Endothelial cell of umbilical vein (primary cell): ENCODE measurements at regions not wholly inside any gene's neighbourhood (a gene's known extent, or its start where the extent isn't known, plus 50 kb on each side); places are given as distances from the start of the nearest gene placed in this dataset.

Experiments
- BruUV-seq: library from RNA; stranded (reverse); fragments of 400-500 nt; replicated peaks from 2 replicates; lab custom pipeline; 2021; lab: Mats Ljungman, UMichigan
- CTCF ChIA-PET: fragments of 300-600, 350-600 bp; sonication (Branson Sonifier 250); formaldehyde crosslinking; loops from one replicate; lab custom pipeline; 2021; ENCODE audit warnings: antibody characterized with exemption, inconsistent platforms; lab: Charles Lee
- POLR2A ChIA-PET: fragments of 300-600, 350-600 bp; sonication (Branson Sonifier 250); formaldehyde crosslinking; loops from one replicate; lab custom pipeline; 2021; ENCODE audit warnings: antibody characterized with exemption, inconsistent platforms; lab: Charles Lee
- DNase-seq: peaks from one replicate; pipeline ENCODE4 v3.0.0-alpha.2; 2011; ENCODE audit warnings: low read depth, low spot score
- FAIRE-seq: peaks from 2 replicates; lab custom pipeline; 2011; peaks lifted over from hg19 to GRCh38; lab: Jason Lieb, UNC
- H2AFZ ChIP-seq: 2 replicates; pipeline ENCODE4 v1.6.0; 2012; ENCODE audit warnings: low read depth, low read length, control low read depth, inconsistent platforms
- H3K27ac ChIP-seq: 2 replicates; pipeline ENCODE4 v1.5.1; 2011; ENCODE audit warnings: low read depth, mild to moderate bottlenecking, control low read depth, low read length, moderate library complexity; ENCODE audit not compliant: insufficient read depth
- H3K27me3 ChIP-seq, 2 experiments: 2 replicates each; pipeline versions ENCODE4 v1.6.0 to v1.6.1; 2011; ENCODE audit warnings: low read length in 2 of 2, mixed read lengths in 1 of 2; ENCODE audit not compliant: control insufficient read depth in 2 of 2, insufficient read depth in 2 of 2
- H3K36me3 ChIP-seq, 2 experiments: 2 replicates in 1 of 2; 3 replicates in 1 of 2; pipeline ENCODE4 v1.5.1; 2011; ENCODE audit warnings: low read length in 2 of 2, mild to moderate bottlenecking in 1 of 2, moderate library complexity in 1 of 2; ENCODE audit not compliant: control insufficient read depth in 2 of 2, insufficient read depth in 2 of 2; ENCODE audit errors: extremely low read depth in 1 of 2
- H3K4me1 ChIP-seq: 3 replicates; pipeline ENCODE4 v1.5.1; 2011; ENCODE audit warnings: mild to moderate bottlenecking, low read length; ENCODE audit not compliant: control insufficient read depth, insufficient read depth; ENCODE audit errors: extremely low read depth
- H3K4me2 ChIP-seq: 2 replicates; pipeline ENCODE4 v1.6.1; 2011; ENCODE audit warnings: low read length, control low read depth, mixed read lengths; ENCODE audit not compliant: insufficient read depth
- H3K4me3 ChIP-seq, 3 experiments: fragments of 200-600 bp in 1 of 3; sonication (generic), shearing (Covaris generic) in 1 of 3; replicated peaks in 1 of 3; 2 replicates each; pipeline ENCODE4 v1.5.1; 2011 to 2016; ENCODE audit warnings: control low read depth in 3 of 3, low read length in 3 of 3, mild to moderate bottlenecking in 2 of 3, inconsistent platforms in 1 of 3, low read depth in 1 of 3, moderate library complexity in 1 of 3; ENCODE audit not compliant: insufficient read depth in 1 of 3
- H3K79me2 ChIP-seq: 2 replicates; pipeline ENCODE4 v1.6.0; 2012; ENCODE audit warnings: low read length, inconsistent platforms; ENCODE audit not compliant: control insufficient read depth, insufficient read depth
- H3K9ac ChIP-seq: replicated peaks from 2 replicates; pipeline ENCODE3; 2011; ENCODE audit warnings: low read length, control low read depth; ENCODE audit not compliant: insufficient read depth; ENCODE audit errors: extremely low read depth
- H3K9me1 ChIP-seq: replicated peaks from 3 replicates; pipeline ENCODE4 v1.6.0; 2011; ENCODE audit warnings: mild to moderate bottlenecking, low read length; ENCODE audit not compliant: control insufficient read depth, insufficient read depth; ENCODE audit errors: extremely low read depth
- H3K9me3 ChIP-seq: replicated peaks from 2 replicates; pipeline ENCODE4 v1.5.1; 2012; ENCODE audit warnings: low read length, inconsistent platforms; ENCODE audit not compliant: control insufficient read depth, insufficient read depth
- H4K20me1 ChIP-seq: replicated peaks from 2 replicates; pipeline ENCODE3; 2011; ENCODE audit warnings: mild to moderate bottlenecking, low read length; ENCODE audit not compliant: control insufficient read depth, insufficient read depth; ENCODE audit errors: extremely low read depth
- EZH2 ChIP-seq: IDR thresholded peaks from 2 replicates; pipeline ENCODE4 v1.6.1; 2012; ENCODE audit warnings: borderline replicate concordance, low read depth, mild to moderate bottlenecking, moderate library complexity, low read length, inconsistent platforms; ENCODE audit not compliant: severe bottlenecking
- FOS ChIP-seq: IDR thresholded peaks from 2 replicates; pipeline ENCODE4 v1.6.1; 2011; ENCODE audit warnings: mild to moderate bottlenecking, low read length, moderate library complexity, borderline replicate concordance; ENCODE audit not compliant: insufficient read depth
- GATA2 ChIP-seq: IDR thresholded peaks from 2 replicates; pipeline ENCODE4 v1.7.0; 2011; ENCODE audit warnings: low read depth, mild to moderate bottlenecking, moderate library complexity, mixed read lengths, low read length; ENCODE audit not compliant: insufficient read length, insufficient read depth
- JUN ChIP-seq: IDR thresholded peaks from 2 replicates; pipeline ENCODE4 v1.6.1; 2011; ENCODE audit warnings: borderline replicate concordance, low read depth; ENCODE audit not compliant: insufficient read length, insufficient read depth
- MYC ChIP-seq: IDR thresholded peaks from one replicate; pipeline ENCODE4 v1.6.1; 2011; ENCODE audit warnings: mild to moderate bottlenecking, low read depth, low read length
- POLR2A ChIP-seq: IDR thresholded peaks from 2 replicates; pipeline ENCODE4 v1.6.1; 2012; ENCODE audit warnings: low read depth, mild to moderate bottlenecking, control low read depth, low read length
- dilution Hi-C: fragments of 300-500 bp; cut with MboI; formaldehyde crosslinking; loops from one replicate; pipeline ENCODE4 v1.15.0; 2019; ENCODE audit warnings: low sequenced_read_pairs; ENCODE audit not compliant: extremely low pct_ligation_motif_present
- intact Hi-C: fragments of 100-400 bp; cut with micrococcal nuclease; formaldehyde crosslinking; loops from one replicate; pipeline ENCODE4 v1.10.0; 2022
- TF ChIP-seq, protein P1 (sequence below), 2 donors: IDR thresholded peaks; 1 replicate in 1 of 2; 2 replicates in 1 of 2; pipeline ENCODE4 v1.5.1; 2011; ENCODE audit warnings: low read length in 2 of 2, mild to moderate bottlenecking in 2 of 2, moderate library complexity in 2 of 2, control low read depth in 1 of 2, inconsistent platforms in 1 of 2, low read depth in 1 of 2; ENCODE audit not compliant: insufficient read depth in 1 of 2; ENCODE audit errors: extremely low read depth in 1 of 2

DNA sequence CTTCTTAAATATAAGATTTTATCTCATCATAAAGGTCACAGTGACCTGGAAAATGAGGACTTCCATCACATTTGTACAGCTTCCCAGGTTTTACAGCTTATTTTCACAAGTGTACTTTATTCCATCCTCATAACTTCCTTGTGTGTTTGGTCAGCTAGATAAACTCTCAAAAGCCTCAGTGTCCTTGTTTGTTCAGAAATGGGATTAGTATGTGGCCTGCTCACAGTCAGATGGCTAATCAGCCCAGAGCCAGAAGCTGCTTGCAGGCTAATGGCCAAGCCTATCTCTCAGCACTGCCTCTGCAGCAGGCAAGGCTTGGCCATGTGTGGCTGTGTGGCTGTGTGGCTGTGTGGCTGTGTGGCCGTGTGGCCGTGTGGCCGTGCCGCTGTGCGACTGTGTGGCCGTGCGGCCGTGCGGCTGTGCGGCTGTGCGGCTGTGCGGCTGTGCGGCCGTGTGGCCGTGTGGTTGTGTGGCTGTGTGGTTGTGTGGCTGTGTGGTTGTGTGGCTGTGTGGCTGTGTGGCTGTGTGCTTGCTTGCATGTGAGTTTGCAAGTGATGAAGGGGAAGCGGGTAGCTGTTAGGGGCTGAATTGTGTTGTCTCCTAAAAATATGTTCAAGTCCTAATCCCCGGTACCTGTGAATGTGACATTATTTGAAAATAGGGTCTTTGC is 233.0 kb upstream of the TNP1 start:
- no peak for FAIRE-seq
- ChIA-PET POLR2A (no interaction called here), CTCF (interaction anchor here (1.5 kb wide), 1 partner anchor 51 kb away, joined by 3 read pairs; no protein-coding TSS in a partner anchor)
- intact Hi-C loops (no loop called here), dilution Hi-C loops (no loop called here)
- H3K79me2 ChIP-seq = no peaks in the 10 kb centered on the region
- no peaks in the 10 kb centered on the region for H3K27me3 ChIP-seq
- TF ChIP-seq MYC (no peak), JUN (no peak), GATA2 (no peak), POLR2A (no peak), FOS (no peak), EZH2 (no peak)
- TF ChIP-seq, protein P1, sequence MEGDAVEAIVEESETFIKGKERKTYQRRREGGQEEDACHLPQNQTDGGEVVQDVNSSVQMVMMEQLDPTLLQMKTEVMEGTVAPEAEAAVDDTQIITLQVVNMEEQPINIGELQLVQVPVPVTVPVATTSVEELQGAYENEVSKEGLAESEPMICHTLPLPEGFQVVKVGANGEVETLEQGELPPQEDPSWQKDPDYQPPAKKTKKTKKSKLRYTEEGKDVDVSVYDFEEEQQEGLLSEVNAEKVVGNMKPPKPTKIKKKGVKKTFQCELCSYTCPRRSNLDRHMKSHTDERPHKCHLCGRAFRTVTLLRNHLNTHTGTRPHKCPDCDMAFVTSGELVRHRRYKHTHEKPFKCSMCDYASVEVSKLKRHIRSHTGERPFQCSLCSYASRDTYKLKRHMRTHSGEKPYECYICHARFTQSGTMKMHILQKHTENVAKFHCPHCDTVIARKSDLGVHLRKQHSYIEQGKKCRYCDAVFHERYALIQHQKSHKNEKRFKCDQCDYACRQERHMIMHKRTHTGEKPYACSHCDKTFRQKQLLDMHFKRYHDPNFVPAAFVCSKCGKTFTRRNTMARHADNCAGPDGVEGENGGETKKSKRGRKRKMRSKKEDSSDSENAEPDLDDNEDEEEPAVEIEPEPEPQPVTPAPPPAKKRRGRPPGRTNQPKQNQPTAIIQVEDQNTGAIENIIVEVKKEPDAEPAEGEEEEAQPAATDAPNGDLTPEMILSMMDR (IDR thresholded peaks at IDR 0.05; ENCODE audit: extremely low read depth in 1 of 2, insufficient read depth in 1 of 2, low read depth in 1 of 2, low read length in 2 of 2) = no peak
- H3K9ac ChIP-seq = no peak overlapping the region
- H3K4me2 ChIP-seq = no peak overlapping the region
- no TSS peak for BruUV-seq
- H3K9me1 ChIP-seq = no peaks in the 10 kb centered on the region
- H2AFZ ChIP-seq = no peak overlapping the region
- H3K9me3 ChIP-seq = no peaks in the 10 kb centered on the region
- H3K4me3 ChIP-seq = no peak overlapping the region
- H3K36me3 ChIP-seq = no peaks in the 10 kb centered on the region
- no peaks in the 10 kb centered on the region for H4K20me1 ChIP-seq
- peaks cover 6% of the 10 kb centered on the region for H3K4me1 ChIP-seq
- peak; percentile 41 for DNase-seq
- H3K27ac ChIP-seq = no peak overlapping the region
